Tibial artery (tissue), 4 donors: ENCODE measurements at regions not wholly inside any gene's neighbourhood (a gene's known extent, or its start where the extent isn't known, plus 50 kb on each side); places are given as distances from the start of the nearest gene placed in this dataset.

Experiments
- DNase-seq, 2 donors: peaks; one replicate each; pipeline ENCODE4 v3.0.0-alpha.2; 2019
- H3K27ac ChIP-seq, 2 donors: fragments of 200-600 bp; sonication (generic) in 1 of 2; 1 replicate in 1 of 2; 2 replicates in 1 of 2; pipeline ENCODE4 v1.5.1; 2018 to 2019; ENCODE audit warnings: mild to moderate bottlenecking in 1 of 2
- H3K27me3 ChIP-seq, 2 donors: fragments of 200-600 bp; sonication (generic) in 1 of 2; one replicate each; pipeline versions ENCODE4 v1.5.1 to v1.6.0; 2016 to 2019
- H3K36me3 ChIP-seq, 3 donors: fragments of 200-600 bp; sonication (generic) in 2 of 3; one replicate each; pipeline ENCODE4 v1.5.1; 2016 to 2019; ENCODE audit warnings: mild to moderate bottlenecking in 2 of 3
- H3K4me1 ChIP-seq, 4 donors: fragments of 200-600 bp; sonication (generic) in 2 of 4; 1 replicate in 3 of 4; 2 replicates in 1 of 4; pipeline ENCODE4 v1.5.1; 2016 to 2019
- H3K4me3 ChIP-seq, 2 donors: fragments of 200-600 bp; sonication (generic) in 1 of 2; 1 replicate in 1 of 2; 2 replicates in 1 of 2; pipeline ENCODE4 v1.5.1; 2018 to 2019; ENCODE audit warnings: mild to moderate bottlenecking in 2 of 2
- H3K9me3 ChIP-seq, 3 donors: fragments of 200-600 bp; sonication (generic) in 1 of 3; one replicate each; pipeline ENCODE4 v1.5.1; 2016 to 2019
- intact Hi-C: fragments of 100-400 bp; cut with DNase I; formaldehyde crosslinking; loops from one replicate; pipeline ENCODE4 v1.15.0; 2023; ENCODE audit warnings: low total_unique reads
- TF ChIP-seq, protein P1 (sequence below), 2 experiments: fragments of 200-600 bp in 1 of 2; fragments of 450-650 bp in 1 of 2; IDR thresholded peaks; one replicate each; pipeline ENCODE4 v1.5.1; 2017 to 2019; ENCODE audit warnings: antibody characterized with exemption in 2 of 2, mild to moderate bottlenecking in 1 of 2, moderate library complexity in 1 of 2

GRCh38 chr1:5386371-5386770, 605.9 kb downstream of the NPHP4 start:
- H3K4me3 ChIP-seq, result no peak overlapping the region
- no peak overlapping the region for H3K27ac ChIP-seq
- TF ChIP-seq, protein P1, sequence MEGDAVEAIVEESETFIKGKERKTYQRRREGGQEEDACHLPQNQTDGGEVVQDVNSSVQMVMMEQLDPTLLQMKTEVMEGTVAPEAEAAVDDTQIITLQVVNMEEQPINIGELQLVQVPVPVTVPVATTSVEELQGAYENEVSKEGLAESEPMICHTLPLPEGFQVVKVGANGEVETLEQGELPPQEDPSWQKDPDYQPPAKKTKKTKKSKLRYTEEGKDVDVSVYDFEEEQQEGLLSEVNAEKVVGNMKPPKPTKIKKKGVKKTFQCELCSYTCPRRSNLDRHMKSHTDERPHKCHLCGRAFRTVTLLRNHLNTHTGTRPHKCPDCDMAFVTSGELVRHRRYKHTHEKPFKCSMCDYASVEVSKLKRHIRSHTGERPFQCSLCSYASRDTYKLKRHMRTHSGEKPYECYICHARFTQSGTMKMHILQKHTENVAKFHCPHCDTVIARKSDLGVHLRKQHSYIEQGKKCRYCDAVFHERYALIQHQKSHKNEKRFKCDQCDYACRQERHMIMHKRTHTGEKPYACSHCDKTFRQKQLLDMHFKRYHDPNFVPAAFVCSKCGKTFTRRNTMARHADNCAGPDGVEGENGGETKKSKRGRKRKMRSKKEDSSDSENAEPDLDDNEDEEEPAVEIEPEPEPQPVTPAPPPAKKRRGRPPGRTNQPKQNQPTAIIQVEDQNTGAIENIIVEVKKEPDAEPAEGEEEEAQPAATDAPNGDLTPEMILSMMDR (IDR thresholded peaks at IDR 0.05), result no peak
- no peaks in the 10 kb centered on the region for H3K36me3 ChIP-seq
- no peak for DNase-seq
- H3K9me3 ChIP-seq, result no peaks in the 10 kb centered on the region
- H3K27me3 ChIP-seq, result peaks cover 0 to 64% of the 10 kb centered on the region in 2 donors
- no peaks in the 10 kb centered on the region for H3K4me1 ChIP-seq
- intact Hi-C loops, result no loop called here

DNA sequence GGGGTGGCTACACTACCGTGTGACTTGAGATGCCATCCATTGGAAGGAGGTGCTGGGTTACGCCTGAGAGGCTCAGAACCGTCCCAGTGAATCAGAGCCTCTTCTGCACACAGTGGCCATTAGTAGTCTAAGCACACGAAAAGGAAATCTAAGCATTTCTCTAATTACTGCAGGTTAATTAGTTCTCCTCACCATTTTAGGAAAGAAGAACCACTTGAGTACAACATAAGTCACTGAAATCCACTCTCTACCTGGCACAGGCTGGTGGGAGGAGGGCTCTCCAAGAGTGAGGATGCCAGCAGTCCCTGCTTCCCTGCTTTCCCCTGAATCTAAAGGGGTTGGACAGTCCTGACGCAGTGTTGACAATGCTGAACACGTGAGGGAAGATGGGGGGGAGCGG, 606.3 kb downstream of the NPHP4 start:
- H3K36me3 ChIP-seq, result no peaks in the 10 kb centered on the region
- TF ChIP-seq, protein P1 (IDR thresholded peaks at IDR 0.05), result no peak
- H3K9me3 ChIP-seq, result no peaks in the 10 kb centered on the region
- no peak overlapping the region for H3K27ac ChIP-seq
- no peaks in the 10 kb centered on the region for H3K4me1 ChIP-seq
- H3K4me3 ChIP-seq, result no peak overlapping the region
- intact Hi-C loops, result no loop called here
- peaks cover 0 to 60% of the 10 kb centered on the region in 2 donors for H3K27me3 ChIP-seq
- no peak for DNase-seq

- H3K27me3 ChIP-seq, result peaks cover 0 to 53% of the 10 kb centered on the region in 2 donors
- no peak overlapping the region for H3K27ac ChIP-seq
- no peaks in the 10 kb centered on the region for H3K9me3 ChIP-seq
- TF ChIP-seq, protein P1 (IDR thresholded peaks at IDR 0.05), result no peak
- no peak for DNase-seq
- H3K4me1 ChIP-seq, result no peaks in the 10 kb centered on the region
- no peak overlapping the region for H3K4me3 ChIP-seq
- H3K36me3 ChIP-seq, result no peaks in the 10 kb centered on the region
- intact Hi-C loops, result no loop called here
These were observed 607.0 kb downstream of the NPHP4 start for GRCh38 chr1:5385096-5385799.

DNA sequence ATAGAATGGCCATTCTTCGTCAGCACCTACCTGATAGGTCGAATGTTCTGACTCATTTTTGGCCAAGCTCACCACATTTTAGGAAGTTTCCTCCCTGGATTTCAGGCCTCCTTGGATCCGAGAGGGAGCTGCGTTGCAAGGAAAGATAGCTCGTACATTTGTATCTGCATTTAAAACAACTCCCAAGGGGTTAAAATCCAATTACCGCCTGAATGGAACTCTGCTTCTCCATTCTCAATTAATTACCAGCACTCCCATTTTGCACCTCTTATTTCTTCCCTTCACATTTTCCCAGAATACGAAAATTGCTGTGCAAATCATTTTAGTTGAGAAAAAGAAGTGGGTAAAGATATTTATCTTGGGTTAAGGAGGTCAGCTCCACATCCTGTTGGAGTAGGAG, 610.7 kb downstream of the NPHP4 start:
- TF ChIP-seq, protein P1 (IDR thresholded peaks at IDR 0.05), result no peak

GRCh38 chr1:5379176-5379759, 613.0 kb downstream of the NPHP4 start:
- H3K4me1 ChIP-seq, result no peaks in the 10 kb centered on the region
- TF ChIP-seq, protein P1 (IDR thresholded peaks at IDR 0.05), result no peak
- no peaks in the 10 kb centered on the region for H3K9me3 ChIP-seq
- H3K36me3 ChIP-seq, result no peaks in the 10 kb centered on the region
- intact Hi-C loops, result no loop called here
- no peak for DNase-seq
- H3K27ac ChIP-seq, result no peak overlapping the region
- H3K4me3 ChIP-seq, result no peak overlapping the region
- peaks cover 0 to 40% of the 10 kb centered on the region in 2 donors for H3K27me3 ChIP-seq

More for the DNA sequence above, 610.7 kb downstream of the NPHP4 start:
- Histone ChIP-seq H3K9me3 (no peaks in the 10 kb centered on the region), H3K4me1 (no peaks in the 10 kb centered on the region), H3K36me3 (no peaks in the 10 kb centered on the region), H3K27ac (no peak overlapping the region), H3K27me3 (peaks cover 0 to 54% of the 10 kb centered on the region in 2 donors), H3K4me3 (no peak overlapping the region)
- DNase-seq, result no peak
- intact Hi-C loops, result no loop called here
